ENCODE measurements at regions not wholly inside any gene's neighbourhood (a gene's known extent, or its start where the extent isn't known, plus 50 kb on each side); places are given as distances from the start of the nearest gene placed in this dataset.

DNA sequence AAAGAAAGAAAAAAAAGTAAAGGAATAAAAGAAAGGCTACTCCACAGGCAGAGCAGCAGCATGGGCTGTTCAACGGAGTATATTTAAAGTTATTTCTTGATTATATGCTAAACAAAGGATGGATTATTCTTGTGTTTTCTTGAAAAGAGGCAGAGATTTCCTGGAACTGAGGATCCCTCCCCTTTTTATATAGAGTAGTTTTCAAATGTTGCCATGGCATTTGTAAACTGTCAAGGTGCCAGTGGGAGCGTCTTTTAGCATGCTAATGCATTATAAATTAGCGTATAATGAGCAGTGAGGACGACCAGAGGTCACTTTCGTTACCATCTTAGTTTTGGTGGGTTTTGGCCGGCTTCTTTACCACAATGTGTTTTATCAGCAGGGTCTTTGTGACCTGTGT lies 383.0 kb downstream of the PCNX1 start:
- DNase-seq = no peak

DNA sequence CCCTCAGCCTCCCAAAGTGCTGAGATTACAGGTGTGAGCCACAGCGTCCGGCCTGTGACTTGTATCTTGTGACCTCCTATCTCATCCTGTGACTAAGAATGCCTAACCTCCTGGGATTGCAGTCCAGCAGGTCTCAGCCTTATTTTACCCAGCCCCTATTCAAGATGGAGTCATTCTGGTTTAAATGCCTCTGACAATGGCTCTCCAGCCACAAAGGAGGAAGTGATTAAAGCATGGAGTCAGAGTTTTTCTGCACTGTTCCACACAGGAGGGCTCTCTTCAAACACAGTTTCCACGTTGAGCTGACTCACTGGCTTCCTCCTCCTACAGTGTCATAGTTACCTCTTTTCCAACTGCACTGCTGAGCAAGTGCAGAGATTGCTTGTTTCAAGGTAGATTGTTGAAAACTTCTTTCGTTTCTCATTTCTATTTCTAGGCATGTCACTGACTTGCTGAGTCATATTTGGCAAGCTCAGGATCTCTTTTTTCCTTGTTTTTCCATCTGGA lies 383.8 kb downstream of the PCNX1 start:
- no peak for DNase-seq

DNA sequence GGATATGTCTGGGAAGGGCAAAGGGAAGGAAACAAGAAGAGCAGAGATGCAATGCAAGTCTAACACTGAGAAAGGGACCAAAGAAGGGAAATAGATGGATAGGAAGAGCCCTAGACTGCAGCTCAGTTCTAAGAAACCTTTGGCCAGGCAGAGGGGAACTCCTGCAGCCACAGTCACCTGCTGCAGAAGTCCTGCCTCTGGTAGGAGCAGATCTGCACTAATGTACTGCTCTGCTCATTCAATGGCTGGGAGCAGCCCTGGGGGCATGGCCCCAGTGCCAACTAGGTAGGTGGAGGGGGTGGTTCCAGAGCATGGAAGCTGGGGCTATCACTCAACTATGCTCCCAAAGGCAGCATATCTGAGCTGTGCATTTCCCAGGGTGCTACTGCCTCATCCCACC lies 388.9 kb downstream of the PCNX1 start:
- DNase-seq = no peak

DNA sequence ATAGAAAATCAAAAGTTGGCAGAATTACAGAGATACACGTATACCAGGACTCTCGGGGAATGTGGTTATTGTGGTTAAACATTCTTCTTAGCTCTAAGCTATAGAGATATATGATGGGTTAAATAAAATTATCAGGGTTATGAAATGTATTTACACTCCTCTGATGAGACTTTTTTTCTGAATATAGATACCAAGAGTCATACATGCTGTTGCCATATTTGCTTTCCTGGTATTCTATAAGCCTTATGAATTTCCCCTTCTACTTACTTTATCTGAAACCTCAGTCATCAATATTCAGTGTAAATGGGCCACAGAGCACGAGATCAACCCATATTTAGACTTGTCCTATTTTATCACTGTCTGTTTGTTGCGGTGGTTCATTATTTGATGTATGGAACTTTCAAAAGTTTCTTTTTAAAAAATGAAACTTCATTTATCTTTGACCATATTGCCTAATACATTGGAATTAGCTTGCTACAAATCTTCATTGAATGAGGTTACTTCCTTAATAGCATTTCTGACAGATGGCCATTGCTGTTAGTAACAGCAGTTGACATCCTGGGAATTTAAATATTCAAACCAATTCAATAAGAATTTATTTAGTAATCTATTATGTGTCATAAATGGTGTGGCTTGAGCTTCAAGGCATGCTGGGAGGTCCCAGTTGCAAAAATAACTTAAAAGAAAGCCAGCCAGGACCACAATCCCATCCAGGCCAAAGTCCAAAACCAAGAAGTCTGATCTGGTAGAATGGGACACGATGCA lies 393.5 kb downstream of the PCNX1 start:
- DNase-seq = no peak

DNA sequence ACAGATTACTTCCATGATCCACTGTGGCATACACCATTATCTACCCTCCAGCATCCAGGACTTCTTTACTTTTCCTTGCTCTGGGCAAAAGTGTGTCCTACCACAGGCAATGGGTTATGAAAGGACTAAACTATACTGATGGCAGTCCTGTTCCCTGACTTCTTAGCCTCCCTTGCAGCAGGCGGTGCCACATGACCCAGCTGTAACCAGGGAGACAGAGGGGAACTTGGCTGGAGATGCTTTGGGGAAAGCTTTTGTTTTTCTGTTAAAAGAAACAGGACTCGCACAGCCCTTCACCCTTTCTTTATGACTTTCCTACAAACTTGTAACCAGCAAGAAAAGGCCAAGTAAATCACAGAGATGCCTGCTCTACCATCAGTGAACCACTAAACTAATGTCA lies 394.4 kb downstream of the PCNX1 start:
- no peak for DNase-seq

DNA sequence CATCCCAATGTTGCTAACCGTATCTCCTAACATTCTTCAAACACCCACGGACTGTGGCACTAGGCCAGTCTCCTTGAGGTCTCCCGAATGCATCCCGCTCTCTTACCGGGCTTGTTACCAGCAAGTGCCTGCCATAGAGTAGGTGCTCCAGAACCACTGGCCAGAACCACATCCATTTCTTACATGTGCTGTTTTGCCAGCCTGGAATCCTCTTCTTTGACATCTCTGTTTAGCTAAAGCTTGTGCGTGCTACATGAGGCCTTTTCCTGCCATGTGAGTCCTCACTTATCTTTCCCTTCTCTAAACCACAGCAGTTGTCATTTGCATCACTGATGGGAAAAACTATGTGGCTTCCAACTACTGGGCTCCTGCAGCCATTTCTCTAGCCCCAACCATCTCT lies 397.4 kb downstream of the PCNX1 start:
- no peak for DNase-seq

DNA sequence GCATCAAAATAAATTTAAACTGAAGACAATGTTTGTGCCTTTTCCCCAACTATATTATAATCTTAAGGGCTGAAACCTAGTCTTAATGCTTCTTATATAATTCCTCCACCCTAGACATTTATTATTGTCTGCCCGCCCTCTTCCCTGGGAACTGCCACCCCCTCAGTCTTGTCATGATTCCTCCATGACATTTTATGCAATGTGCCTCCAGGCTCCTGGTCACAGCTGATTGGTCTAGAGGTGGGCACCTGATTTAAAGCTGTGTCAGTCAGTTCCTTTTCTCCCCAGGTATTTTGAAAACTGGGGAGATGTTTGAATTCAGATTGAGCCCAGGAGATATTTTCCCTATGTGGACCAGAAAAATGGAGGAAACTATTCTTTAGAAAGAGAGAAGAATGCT lies 401.4 kb downstream of the PCNX1 start:
- no peak for DNase-seq

DNA sequence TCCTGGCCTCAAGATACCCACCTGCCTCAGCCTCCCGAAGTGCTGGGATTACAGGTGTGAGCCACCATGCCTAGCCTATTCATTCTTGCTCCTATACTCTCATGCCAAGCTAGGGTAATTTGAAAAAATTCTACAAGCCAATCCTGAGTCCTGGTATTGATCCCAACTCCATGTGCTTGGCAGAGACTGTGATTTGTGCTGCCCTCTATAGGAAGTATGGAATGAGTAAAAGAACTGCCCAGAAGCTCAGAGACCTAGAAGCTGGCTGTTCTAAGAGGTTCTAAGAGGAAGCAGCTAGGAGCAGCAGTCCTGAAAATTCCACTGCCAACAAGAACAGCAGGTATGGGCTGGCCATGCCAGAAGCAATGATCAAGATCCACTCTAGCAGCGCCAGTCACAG lies 402.5 kb downstream of the PCNX1 start:
- DNase-seq = no peak

DNA sequence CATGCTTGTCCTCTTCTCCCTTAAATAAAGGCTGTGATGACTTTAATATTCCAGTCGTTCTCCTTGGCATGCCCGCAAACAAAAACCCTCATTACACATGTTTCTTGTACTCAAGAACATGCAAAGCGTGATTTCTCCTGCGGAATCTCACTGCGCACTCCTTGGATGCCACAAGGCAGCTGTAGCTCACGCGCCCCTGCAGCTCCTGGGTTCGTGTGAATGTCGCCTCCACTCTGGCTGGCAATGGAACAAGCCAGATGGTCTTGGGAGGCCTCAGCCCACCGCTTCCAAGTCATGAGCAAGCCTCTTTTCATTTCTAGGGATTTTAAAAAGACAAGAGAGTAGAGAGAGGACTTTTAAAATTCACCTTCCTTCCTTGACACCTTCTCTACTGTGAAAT lies 403.8 kb downstream of the PCNX1 start:
- no peak for DNase-seq

DNA sequence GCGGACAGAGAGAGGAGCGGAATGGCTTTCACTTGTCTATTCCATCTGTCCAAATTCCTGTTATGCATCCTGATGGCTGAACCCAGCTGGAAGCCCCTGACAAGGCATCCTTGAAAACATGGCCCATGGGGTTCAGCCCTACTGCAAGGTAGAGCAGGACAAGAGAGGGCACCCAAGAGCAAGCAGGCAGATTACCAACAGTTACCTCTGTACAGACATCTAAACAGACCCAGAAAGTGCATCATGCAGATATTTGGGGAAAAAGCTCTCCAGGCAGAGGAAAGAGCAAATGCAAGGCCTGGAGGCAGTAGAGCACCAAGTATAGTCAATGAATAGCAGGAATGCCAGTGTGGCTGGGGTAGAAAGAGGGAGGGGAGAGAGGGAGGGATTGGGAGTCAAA lies 407.5 kb downstream of the PCNX1 start:
- DNase-seq = no peak

DNA sequence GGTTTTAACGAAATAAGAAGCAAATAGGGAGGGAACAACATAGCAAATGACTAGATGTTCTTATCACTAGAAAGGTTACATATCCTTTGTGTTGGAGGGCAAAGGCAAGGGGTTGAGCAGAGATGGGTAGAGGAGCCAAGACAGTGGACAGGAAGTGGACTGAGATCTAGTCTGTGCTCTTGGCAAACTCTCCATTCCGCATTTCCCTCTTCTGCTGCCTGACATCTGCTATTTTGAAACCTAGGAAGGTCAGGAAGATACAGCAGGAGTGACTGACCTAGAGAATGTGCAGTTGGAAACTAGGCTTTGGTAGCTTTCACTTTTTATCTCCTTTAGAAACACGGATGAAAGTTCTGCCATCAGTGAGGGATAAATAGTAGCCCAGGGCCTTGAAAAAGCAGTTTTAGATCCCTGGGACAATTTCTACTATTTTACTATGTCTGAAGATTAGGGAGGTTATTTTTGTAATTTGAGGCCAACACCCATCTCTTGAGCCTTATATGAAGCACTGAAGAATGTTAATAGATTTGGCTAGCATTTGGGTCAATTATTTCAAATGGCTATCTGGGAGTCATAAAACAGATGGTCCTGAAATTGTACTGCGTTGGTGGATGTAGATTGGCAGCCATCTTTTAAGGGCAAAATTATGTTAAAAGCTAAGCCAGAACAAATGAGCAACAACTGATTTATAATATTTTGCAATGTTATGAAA lies 410.3 kb downstream of the PCNX1 start:
- no peak for DNase-seq

DNA sequence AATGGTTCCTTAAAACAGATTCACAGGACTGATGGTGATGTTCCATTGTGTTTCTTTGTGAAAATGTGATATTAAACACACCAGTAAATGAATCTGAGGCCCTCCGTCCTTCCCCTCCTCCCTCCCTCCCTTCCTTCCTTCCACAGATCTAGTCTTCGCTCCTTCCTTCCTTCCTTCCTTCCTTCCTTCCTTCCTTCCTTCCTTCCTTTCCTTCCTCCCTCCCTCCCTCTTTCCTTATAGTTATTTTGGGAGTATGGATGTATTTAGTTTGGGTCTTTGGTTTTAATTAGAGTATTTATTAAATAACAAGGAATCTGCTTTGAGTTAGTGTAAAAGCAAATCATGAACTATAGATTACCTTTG lies 410.8 kb downstream of the PCNX1 start:
- no peak for DNase-seq

DNA sequence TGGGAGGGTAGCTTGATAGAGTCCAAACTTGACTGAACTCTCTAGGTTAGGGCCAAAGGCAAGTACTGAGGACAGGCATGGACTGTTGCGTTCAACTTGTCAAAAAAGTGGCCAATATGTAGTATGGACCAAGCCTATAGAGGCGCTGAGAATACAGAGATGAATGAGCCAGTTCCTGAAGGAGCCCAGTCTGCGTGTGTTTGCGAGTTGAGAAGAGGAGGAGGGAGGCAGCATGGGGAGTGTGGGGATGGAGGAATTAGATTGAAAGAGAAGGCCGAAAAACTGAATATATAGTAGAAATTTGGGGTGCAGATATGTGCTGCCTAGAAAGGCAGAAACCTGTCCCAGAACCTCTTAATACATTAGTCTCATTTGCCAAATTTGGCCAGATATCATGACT lies 412.4 kb downstream of the PCNX1 start:
- no peak for DNase-seq

DNA sequence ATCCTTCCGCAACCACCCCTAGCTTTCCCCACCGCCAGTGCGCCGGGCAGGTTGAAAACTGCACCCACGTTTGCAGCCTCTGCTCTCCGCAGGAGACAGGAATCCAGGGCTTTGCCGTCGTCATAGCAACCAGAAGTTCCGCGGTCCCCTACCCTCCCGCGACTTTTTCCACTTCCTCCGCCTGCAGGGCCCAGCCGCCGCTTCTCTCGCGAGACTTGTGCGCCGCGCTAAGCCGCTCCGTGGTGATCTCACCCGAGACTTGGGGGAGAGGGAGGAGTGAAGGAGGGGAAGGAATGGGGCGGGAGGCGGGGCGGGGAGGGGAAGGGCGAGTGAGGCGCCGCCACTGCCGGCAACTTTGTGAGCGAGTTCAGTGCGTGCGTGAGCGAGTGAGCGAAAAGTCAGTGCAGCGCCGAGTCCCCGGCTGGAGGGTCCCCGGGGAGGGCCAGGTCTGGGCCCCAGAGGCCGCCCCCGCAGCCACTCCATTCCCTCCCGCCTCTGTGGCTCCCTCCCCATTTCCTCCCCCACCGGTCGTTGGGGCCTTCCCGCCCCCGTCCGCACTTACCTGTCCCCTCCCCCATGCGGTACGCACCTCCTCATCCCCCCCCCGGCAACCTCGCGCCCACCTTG lies 413.0 kb downstream of the PCNX1 start, which contains the start of gene SIPA1L1:
TSS of gene SIPA1L1 (plus strand) at position 370 of the 627 bp plus-strand sequence.
- peak; percentile 55 for DNase-seq

DNA sequence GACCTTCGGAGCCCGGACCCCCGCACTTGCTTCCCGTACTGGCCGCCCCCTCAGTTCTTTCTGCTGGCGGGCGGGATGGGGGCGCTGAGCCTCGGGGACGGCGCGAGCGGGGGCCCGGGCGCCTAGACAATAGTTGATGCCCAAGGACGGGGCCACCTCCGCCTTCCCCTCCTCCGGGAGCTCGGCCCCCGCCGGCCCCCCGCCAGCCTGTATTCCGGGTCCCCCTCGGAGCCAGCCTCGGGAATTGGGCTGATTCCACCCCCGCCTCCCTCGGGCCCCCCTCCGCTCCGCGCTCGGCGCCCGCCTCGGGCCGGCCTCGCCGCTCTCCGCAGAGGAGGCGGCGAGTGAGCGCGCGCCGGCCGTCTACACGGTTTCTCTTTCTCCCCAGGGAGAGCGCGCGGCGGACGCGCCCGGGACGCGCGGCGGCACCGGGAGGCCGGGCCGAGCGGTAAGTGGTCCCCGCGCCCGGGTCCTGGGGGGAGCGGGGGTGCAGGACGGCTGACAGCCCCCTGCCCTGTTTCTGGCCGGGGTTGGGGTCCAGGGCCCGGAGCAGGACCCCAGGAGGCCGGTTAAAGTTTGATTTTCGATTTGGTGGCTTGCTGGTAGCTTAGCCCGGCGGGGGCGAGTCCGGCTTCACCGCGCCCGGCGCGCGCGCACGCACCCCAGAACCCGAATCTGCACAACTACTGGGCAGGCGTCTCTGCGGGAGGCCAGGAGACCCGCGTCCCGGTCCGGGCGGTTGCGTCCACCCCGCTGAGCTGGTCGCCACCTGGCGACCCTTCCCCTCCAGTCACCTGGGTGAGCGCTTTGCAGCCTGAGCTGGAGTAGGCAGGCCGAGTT lies 413.7 kb downstream of the PCNX1 start:
- no peak for DNase-seq

DNA sequence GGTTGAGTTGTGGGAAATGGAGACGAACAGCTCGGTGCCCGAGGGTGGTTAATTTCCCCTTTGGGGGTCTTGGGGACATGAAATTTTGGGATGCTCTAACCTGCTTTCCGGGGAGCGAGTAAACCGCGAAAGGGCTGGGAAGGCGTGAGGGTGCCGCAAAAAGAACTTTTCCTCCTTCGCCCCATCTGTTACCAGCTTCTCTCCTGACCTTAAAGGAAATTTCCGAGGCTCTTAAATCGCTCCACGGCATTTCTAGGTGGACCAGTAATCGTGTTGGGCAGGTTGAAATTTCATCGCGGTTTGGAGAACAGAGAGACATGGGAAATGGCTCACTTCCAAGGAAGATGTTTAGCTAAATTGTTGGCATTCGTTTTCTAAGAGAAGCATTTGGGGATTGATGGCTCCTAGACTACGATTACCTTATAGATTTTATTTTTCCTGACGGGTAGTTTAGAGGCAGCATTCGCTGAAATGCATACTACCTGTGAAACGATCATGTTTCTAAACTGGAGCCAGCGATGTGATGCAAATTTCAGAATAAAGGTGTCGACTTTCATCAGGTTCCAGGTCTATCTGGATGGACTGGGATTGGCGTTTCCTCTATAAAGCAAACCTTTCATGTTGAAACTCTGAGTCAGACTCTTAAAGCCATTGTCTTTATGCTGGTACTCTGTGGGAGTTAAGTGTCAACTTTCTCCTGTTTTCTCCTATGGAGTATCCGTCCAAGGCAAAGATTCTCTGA lies 414.5 kb downstream of the PCNX1 start:
- no peak for DNase-seq

DNA sequence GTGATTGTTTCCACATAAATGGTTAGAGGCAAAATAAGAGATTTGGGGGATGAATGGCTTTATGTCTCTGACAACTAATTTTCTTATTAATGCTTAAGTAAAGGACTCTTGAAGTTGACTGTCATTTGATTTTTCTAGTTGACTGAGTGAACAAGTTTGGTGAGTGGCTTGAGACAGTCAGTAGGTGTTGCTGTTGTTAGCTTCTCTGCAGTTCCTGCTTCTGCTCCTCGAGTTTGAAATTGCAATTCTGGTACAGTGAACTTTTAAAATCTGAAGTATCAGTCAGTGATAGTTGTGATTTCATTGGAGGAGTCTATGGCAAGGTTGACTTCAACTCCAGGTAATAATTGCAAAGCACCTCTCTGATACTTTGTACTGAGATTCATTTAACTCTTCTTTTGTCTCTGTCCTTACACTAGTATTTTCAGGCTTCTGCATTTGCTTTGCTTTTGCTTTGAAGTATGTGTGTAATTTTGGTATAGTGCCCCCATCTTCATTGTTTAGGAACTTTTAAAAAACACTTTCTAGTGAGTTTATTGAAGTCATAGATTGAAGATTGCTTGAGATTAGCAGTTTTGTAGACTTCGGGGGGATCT lies 415.5 kb downstream of the PCNX1 start:
- DNase-seq = no peak

DNA sequence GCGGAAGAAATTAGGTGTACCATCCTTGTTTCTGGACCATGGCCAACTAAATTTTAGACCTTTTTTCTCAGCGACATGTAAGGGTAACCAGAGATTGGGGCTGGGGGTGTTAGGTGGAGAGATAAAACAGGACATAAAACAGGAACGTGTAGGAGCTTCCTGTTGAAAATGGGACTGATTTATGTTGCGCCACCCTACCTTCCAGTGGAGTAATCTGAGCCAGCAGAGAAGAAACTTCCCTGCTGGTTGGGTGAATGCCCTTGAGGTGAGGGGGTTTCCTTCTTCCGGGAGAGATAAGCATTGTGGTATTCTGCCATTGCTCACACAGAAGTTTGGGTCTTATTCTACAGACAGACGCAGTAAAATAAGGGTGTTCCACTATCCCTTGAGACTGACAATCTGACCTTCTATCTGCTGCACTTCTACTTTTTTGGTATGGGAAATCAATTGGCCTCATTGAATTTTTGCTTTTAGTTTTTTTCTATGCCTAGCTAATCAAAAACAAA lies 417.6 kb downstream of the PCNX1 start:
- DNase-seq = no peak

DNA sequence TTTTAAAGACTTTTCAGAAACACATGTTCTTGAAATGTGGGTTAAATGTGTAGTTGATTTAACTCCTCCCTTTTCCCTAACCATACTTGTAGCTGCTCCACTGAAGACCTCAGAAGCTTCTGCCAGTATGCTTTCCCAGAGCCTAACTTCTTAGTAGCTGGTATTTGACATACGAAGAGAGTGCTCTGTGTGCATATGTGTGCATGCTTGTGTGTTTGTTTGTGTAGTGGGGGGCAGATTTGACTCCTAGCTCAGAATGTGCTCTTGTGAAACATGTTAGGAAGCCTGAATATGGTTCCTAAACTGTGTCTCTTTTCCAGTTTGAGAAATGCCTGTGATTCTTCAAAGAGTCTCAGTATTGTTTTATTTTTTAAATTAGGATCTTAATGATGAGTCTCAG lies 420.4 kb downstream of the PCNX1 start:
- no peak for DNase-seq

DNA sequence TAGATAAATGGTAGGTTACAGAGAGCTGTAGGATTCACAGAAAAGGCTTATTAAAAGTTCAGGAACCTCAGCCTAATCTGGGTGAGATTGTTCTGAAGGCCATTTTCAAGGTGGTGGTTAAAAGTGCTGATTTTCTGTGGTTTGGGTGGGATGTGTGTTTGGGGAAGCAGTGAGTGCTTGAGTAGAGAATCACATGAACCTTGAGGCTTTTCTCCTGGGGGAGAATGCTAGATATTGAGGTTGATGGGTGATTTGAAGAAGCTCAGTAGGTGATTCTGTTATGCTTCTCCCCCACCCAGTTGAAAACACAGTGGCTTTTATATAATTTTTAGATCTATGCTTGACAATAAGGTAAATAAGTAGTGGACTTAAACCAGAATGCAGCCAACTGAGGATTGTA lies 420.9 kb downstream of the PCNX1 start:
- DNase-seq = no peak

DNA sequence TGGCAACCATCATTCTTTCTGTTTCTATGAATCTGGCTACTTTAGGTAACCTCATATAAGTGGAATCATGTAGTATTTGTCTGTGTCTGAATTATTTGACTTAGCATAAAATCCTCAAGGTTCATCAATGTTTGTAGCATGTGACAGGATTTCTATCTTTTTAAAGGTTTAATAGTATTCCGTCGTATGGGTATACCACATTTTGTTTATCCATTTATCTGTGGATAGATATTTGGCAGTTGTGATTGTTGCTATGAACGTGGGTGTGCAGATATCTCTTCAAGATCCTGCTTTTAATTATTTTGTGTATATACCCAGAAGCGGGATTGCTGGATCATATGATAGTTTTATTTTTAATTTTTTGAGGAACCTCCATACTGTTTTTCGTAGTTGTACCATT lies 421.7 kb downstream of the PCNX1 start:
- no peak for DNase-seq

DNA sequence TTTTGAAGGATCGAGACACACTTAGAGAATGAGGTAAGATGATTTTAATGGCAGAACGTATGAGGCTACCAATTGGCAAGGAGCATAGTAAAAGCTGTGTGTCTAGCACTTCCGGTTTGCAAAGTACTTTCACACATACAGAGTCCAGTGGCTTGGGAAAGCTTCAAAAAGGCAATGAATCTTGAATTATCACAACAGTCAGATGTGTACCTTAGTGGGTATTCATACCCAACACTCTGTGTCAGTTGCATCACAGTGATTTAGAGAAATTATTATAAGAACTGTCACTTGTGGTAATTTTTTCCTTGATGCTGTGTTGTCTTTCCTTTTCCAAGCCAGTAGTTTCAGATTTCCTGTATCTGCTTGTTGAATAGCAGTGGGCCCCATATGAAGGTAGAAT lies 424.1 kb downstream of the PCNX1 start:
- no peak for DNase-seq
